GM23338 (cell line): ENCODE measurements at regions not wholly inside any gene's neighbourhood (a gene's known extent, or its start where the extent isn't known, plus 50 kb on each side); places are given as distances from the start of the nearest gene placed in this dataset.
A peak's percentile ranks its signal among the peaks of the same experiment; 100 is the strongest.

Source experiments
- ATAC-seq: fragments of 200-7000 bp; cut with Tn5 transposase; 3 replicates; pipeline ENCODE4 v1.9.1; 2020
- DNase-seq: peaks from one replicate; pipeline ENCODE4 v3.0.0-alpha.2; 2015; ENCODE audit warnings: low spot score
- H2AFZ ChIP-seq: fragments of 200-600 bp; sonication (generic); 2 replicates; pipeline ENCODE4 v1.8.0; 2016; ENCODE audit warnings: antibody characterized with exemption, mild to moderate bottlenecking, moderate library complexity
- H3F3A ChIP-seq: fragments of 200-600 bp; sonication (generic); replicated peaks from 2 replicates; pipeline ENCODE4 v1.8.0; 2017; ENCODE audit warnings: antibody characterized with exemption, mixed run types, low read depth
- H3K27ac ChIP-seq: fragments of 200-600 bp; sonication (generic); 2 replicates; pipeline ENCODE4 v1.6.1; 2016; ENCODE audit warnings: low read depth
- H3K27me3 ChIP-seq: fragments of 200-600 bp; sonication (generic); 2 replicates; pipeline ENCODE4 v1.8.0; 2016; ENCODE audit warnings: mild to moderate bottlenecking, mixed run types, moderate library complexity; ENCODE audit not compliant: insufficient read depth
- H3K36me3 ChIP-seq: fragments of 200-600 bp; sonication (generic); 2 replicates; pipeline ENCODE4 v1.8.0; 2016; ENCODE audit warnings: mild to moderate bottlenecking; ENCODE audit not compliant: insufficient read depth
- H3K4me1 ChIP-seq: fragments of 200-600 bp; sonication (generic); 2 replicates; pipeline ENCODE4 v1.8.0; 2016; ENCODE audit warnings: mild to moderate bottlenecking, moderate library complexity; ENCODE audit not compliant: insufficient read depth
- H3K4me2 ChIP-seq: fragments of 200-600 bp; sonication (generic); 2 replicates; pipeline ENCODE4 v1.7.1; 2017; ENCODE audit warnings: mixed run types
- H3K4me3 ChIP-seq: fragments of 200-600 bp; sonication (generic); 2 replicates; pipeline ENCODE4 v1.6.1; 2016; ENCODE audit warnings: mixed run types
- H3K79me2 ChIP-seq: fragments of 200-600 bp; sonication (generic); replicated peaks from 2 replicates; pipeline ENCODE4 v1.8.0; 2017; ENCODE audit warnings: mild to moderate bottlenecking; ENCODE audit not compliant: insufficient read depth
- H3K9me2 ChIP-seq: fragments of 200-600 bp; sonication (generic); 2 replicates; pipeline ENCODE4 v1.8.0; 2017; ENCODE audit not compliant: insufficient read depth
- H4K20me1 ChIP-seq: fragments of 200-600 bp; sonication (generic); replicated peaks from 2 replicates; pipeline ENCODE4 v1.8.0; 2017; ENCODE audit warnings: mild to moderate bottlenecking; ENCODE audit not compliant: insufficient read depth
- H3K27ac Mint-ChIP-seq: 2 replicates; pipeline ENCODE4 v1.8.0; 2020; ENCODE audit warnings: inconsistent platforms, mild to moderate bottlenecking, moderate library complexity, mixed read lengths
- H3K27me3 Mint-ChIP-seq: 3 replicates; pipeline ENCODE4 v1.8.0; 2022; ENCODE audit warnings: low read depth, mild to moderate bottlenecking, moderate library complexity, mixed read lengths, inconsistent platforms; ENCODE audit not compliant: insufficient read depth, poor library complexity
- H3K36me3 Mint-ChIP-seq: 3 replicates; pipeline ENCODE4 v1.8.0; 2021; ENCODE audit warnings: low read depth, mild to moderate bottlenecking, inconsistent platforms, moderate library complexity, mixed read lengths
- H3K4me1 Mint-ChIP-seq: 3 replicates; pipeline ENCODE4 v1.8.0; 2020; ENCODE audit warnings: mild to moderate bottlenecking, inconsistent platforms, mixed read lengths
- H3K4me3 Mint-ChIP-seq: 3 replicates; pipeline ENCODE4 v1.8.0; 2021; ENCODE audit warnings: moderate library complexity, mild to moderate bottlenecking, inconsistent platforms, mixed read lengths
- H3K9me3 Mint-ChIP-seq: 3 replicates; pipeline ENCODE4 v1.8.0; 2020; ENCODE audit warnings: moderate library complexity, mild to moderate bottlenecking, inconsistent platforms, mixed read lengths
- CREB1 ChIP-seq: fragments of 250-450 bp; sonication (Bioruptor Pico); IDR thresholded peaks from 2 replicates; pipeline ENCODE4 v1.5.0; 2020; ENCODE audit warnings: low read depth, mild to moderate bottlenecking, moderate library complexity
- EZH2 ChIP-seq: fragments of 200-600 bp; sonication (generic); IDR thresholded peaks from one replicate; pipeline ENCODE4 v1.8.0; 2017; ENCODE audit warnings: antibody characterized with exemption, mild to moderate bottlenecking, low read depth; ENCODE audit not compliant: unreplicated experiment
- EZH2phosphoT487 ChIP-seq: fragments of 200-600 bp; sonication (generic); IDR thresholded peaks from one replicate; pipeline ENCODE4 v1.8.1; 2018; ENCODE audit warnings: antibody characterized with exemption; ENCODE audit not compliant: unreplicated experiment
- JUNB ChIP-seq: IDR thresholded peaks from one replicate; pipeline ENCODE4 v1.6.1; 2016; ENCODE audit warnings: antibody characterized with exemption; ENCODE audit not compliant: unreplicated experiment
- NANOG ChIP-seq: IDR thresholded peaks from 2 replicates; pipeline ENCODE4 v1.6.1; 2016; ENCODE audit warnings: antibody characterized with exemption, borderline replicate concordance
- POLR2AphosphoS5 ChIP-seq: IDR thresholded peaks from 2 replicates; pipeline ENCODE4 v1.6.1; 2016; ENCODE audit warnings: antibody characterized with exemption, low read depth
- REST ChIP-seq: IDR thresholded peaks from one replicate; pipeline ENCODE4 v1.6.1; 2018; ENCODE audit warnings: antibody characterized with exemption; ENCODE audit not compliant: unreplicated experiment
- ZNF114 ChIP-seq: fragments of 250-450 bp; sonication (Bioruptor Pico); IDR thresholded peaks from 2 replicates; pipeline ENCODE4 v1.5.0; 2020; ENCODE audit warnings: mild to moderate bottlenecking, moderate library complexity
- ZNF331 ChIP-seq: fragments of 250-450 bp; sonication (Bioruptor Pico); IDR thresholded peaks from 2 replicates; pipeline ENCODE4 v1.5.0; 2020; ENCODE audit warnings: low read depth, mild to moderate bottlenecking, moderate library complexity
- ZNF462 ChIP-seq: fragments of 250-450 bp; sonication (Bioruptor Pico); IDR thresholded peaks from 2 replicates; pipeline ENCODE4 v1.5.0; 2020; ENCODE audit warnings: mild to moderate bottlenecking, moderate library complexity

- no peak for TF ChIP-seq ZNF462 (CRISPR knock-in tag)
- TF ChIP-seq EZH2, result no peak
- no peak for TF ChIP-seq REST
- TF ChIP-seq POLR2AphosphoS5, result no peak
- no peak for TF ChIP-seq CREB1 (CRISPR knock-in tag)
- TF ChIP-seq JUNB, result no peak
Measured at GRCh38 chr6:166705069-166705468, 78.0 kb upstream of the RPS6KA2 start (continued).

DNA sequence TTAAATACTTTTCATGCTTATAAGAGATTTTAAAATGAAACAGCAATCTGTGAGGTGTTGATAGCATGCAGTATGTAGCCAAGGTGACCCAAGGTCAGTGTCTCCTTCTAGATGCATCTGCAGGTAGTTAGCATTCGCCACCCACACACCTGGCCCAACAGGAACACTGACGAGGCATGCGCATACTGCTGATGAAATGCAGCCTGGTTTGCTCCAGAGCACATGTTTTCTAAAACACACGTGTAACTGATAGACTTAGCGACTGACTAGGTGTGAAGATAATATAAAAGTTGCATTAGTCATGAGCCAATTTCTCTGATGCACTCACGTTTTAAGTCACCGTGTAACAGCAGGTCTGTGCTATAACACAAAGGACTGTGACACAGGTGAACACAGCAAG is 77.1 kb upstream of the RPS6KA2 start:
- H3K36me3 Mint-ChIP-seq, result peaks cover 6% of the 10 kb centered on the region
- peaks cover 4% of the 10 kb centered on the region; the same call in 2 of the 3 replicates for H3K9me3 Mint-ChIP-seq
- no peaks in the 10 kb centered on the region for H3K36me3 ChIP-seq
- H3K9me2 ChIP-seq, result no peaks in the 10 kb centered on the region
- H3K27ac Mint-ChIP-seq, result no peak overlapping the region
- H3F3A ChIP-seq, result no peaks in the 10 kb centered on the region
- peaks cover 8% of the 10 kb centered on the region for H3K27me3 Mint-ChIP-seq
- no peak overlapping the region for H2AFZ ChIP-seq
- no peak overlapping the region for H3K27ac ChIP-seq
- no peaks in the 10 kb centered on the region for H4K20me1 ChIP-seq
- no peak overlapping the region for H3K4me3 ChIP-seq
- peak overlapping the region; percentile 56 for H3K4me2 ChIP-seq
- H3K27me3 ChIP-seq, result 0 out of 2 replicates have a peak, but pooled peaks cover 9% of the 10 kb centered on the region
- ATAC-seq (peak; percentile 15; the same call in 2 of the 3 replicates), DNase-seq (no peak)
- peaks cover 41% of the 10 kb centered on the region for H3K4me1 Mint-ChIP-seq
- H3K4me1 ChIP-seq, result peaks cover 14% of the 10 kb centered on the region
- no peak overlapping the region for H3K4me3 Mint-ChIP-seq
- no peaks in the 10 kb centered on the region for H3K79me2 ChIP-seq
- TF ChIP-seq REST (no peak), NANOG (no peak), CREB1 (CRISPR knock-in tag) (no peak), POLR2AphosphoS5 (no peak), ZNF114 (CRISPR knock-in tag) (no peak), EZH2phosphoT487 (no peak), JUNB (no peak), ZNF331 (CRISPR knock-in tag) (no peak)
